ENCODE measurements at regions not wholly inside any gene's neighbourhood (a gene's known extent, or its start where the extent isn't known, plus 50 kb on each side); places are given as distances from the start of the nearest gene placed in this dataset.

GRCh38 chr11:43548916-43549315 lies 131.6 kb upstream of the HSD17B12 start:
- TF ChIP-seq EZH2 (IDR thresholded peaks at IDR 0.05; ENCODE audit: low read length) (no peak), CTCF (optimal IDR thresholded peaks at IDR 0.05 in 1 of 3, IDR thresholded peaks at IDR 0.05 in 1 of 3, conservative IDR thresholded peaks at IDR 0.05 in 1 of 3; ENCODE audit: extremely low read depth in 1 of 3, insufficient read depth in 2 of 3, low read length in 3 of 3) (no peak)
- Histone ChIP-seq H3K36me3 (ENCODE audit: control insufficient read depth in 2 of 2, extremely low read depth in 1 of 2, insufficient read depth in 2 of 2, low read length in 2 of 2) (no peaks in the 10 kb centered on the region), H3K27me3 (ENCODE audit: control insufficient read depth, extremely low read depth, insufficient read depth, low read length) (peaks cover 18% of the 10 kb centered on the region), H4K20me1 (ENCODE audit: control insufficient read depth, extremely low read depth, insufficient read depth, low read length) (no peaks in the 10 kb centered on the region), H3K9me3 (ENCODE audit: control insufficient read depth, low read depth, low read length) (no peaks in the 10 kb centered on the region), H3K4me3 (ENCODE audit: control insufficient read depth in 2 of 3, extremely low read depth in 1 of 3, insufficient read depth in 2 of 3, low read depth in 1 of 3, low read length in 3 of 3) (no peak overlapping the region), H3K27ac (ENCODE audit: control insufficient read depth, insufficient read depth, low read length) (no peak overlapping the region), H3K4me2 (ENCODE audit: control insufficient read depth, extremely low read depth, insufficient read depth, low read depth, low read length) (no peak overlapping the region), H3K4me1 (ENCODE audit: control insufficient read depth, extremely low read depth, insufficient read depth, low read length) (no peaks in the 10 kb centered on the region), H3K79me2 (ENCODE audit: control insufficient read depth, insufficient read depth, low read length) (no peaks in the 10 kb centered on the region), H3K9me1 (ENCODE audit: control insufficient read depth, extremely low read depth, insufficient read depth, low read length) (no peaks in the 10 kb centered on the region), H2AFZ (ENCODE audit: control insufficient read depth, low read length) (no peak overlapping the region), H3K9ac (ENCODE audit: control insufficient read depth, extremely low read depth, insufficient read depth, low read length) (no peak overlapping the region)
- dilution Hi-C loops (cut with MboI; ENCODE audit: extremely low pct_ligation_motif_present, low sequenced_read_pairs), result no loop called here
- no peak for DNase-seq (ENCODE audit: low read depth, low spot score)
- no peak for FAIRE-seq

DNA sequence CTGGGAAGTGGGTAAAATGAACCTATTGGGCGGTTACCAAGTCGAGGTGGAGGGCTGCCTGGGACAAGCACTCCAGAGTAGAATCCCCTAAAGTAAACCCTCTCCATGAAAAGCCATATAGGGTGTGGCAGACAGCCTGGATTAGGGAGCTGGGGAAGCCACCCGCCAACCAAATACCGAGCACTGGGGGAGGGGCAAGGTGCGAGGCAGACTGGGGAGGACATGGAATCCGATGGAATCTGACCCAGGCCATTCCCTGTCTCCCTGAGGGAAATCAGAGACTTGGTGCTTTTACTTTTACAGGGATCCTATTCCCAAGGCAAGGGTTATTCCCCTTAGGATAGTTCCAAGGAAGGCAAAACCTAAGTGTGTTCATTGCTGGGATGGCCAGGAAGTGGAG lies 130.9 kb upstream of the HSD17B12 start:
- dilution Hi-C loops (cut with MboI; ENCODE audit: extremely low pct_ligation_motif_present, low sequenced_read_pairs), result no loop called here
- Histone ChIP-seq H3K9me1 (ENCODE audit: control insufficient read depth, extremely low read depth, insufficient read depth, low read length) (no peaks in the 10 kb centered on the region), H2AFZ (ENCODE audit: control insufficient read depth, low read length) (no peak overlapping the region), H3K79me2 (ENCODE audit: control insufficient read depth, insufficient read depth, low read length) (no peaks in the 10 kb centered on the region), H3K4me1 (ENCODE audit: control insufficient read depth, extremely low read depth, insufficient read depth, low read length) (no peaks in the 10 kb centered on the region), H3K27ac (ENCODE audit: control insufficient read depth, insufficient read depth, low read length) (no peak overlapping the region), H3K9me3 (ENCODE audit: control insufficient read depth, low read depth, low read length) (no peaks in the 10 kb centered on the region), H3K27me3 (ENCODE audit: control insufficient read depth, extremely low read depth, insufficient read depth, low read length) (peaks cover 20% of the 10 kb centered on the region), H4K20me1 (ENCODE audit: control insufficient read depth, extremely low read depth, insufficient read depth, low read length) (no peaks in the 10 kb centered on the region), H3K9ac (ENCODE audit: control insufficient read depth, extremely low read depth, insufficient read depth, low read length) (no peak overlapping the region), H3K36me3 (ENCODE audit: control insufficient read depth in 2 of 2, extremely low read depth in 1 of 2, insufficient read depth in 2 of 2, low read length in 2 of 2) (no peaks in the 10 kb centered on the region), H3K4me3 (ENCODE audit: control insufficient read depth in 2 of 3, extremely low read depth in 1 of 3, insufficient read depth in 2 of 3, low read depth in 1 of 3, low read length in 3 of 3) (no peak overlapping the region), H3K4me2 (ENCODE audit: control insufficient read depth, extremely low read depth, insufficient read depth, low read depth, low read length) (no peak overlapping the region)
- no peak for DNase-seq (ENCODE audit: low read depth, low spot score)
- FAIRE-seq, result no peak
- TF ChIP-seq EZH2 (IDR thresholded peaks at IDR 0.05; ENCODE audit: low read length), result no peak
- TF ChIP-seq CTCF (optimal IDR thresholded peaks at IDR 0.05 in 1 of 3, IDR thresholded peaks at IDR 0.05 in 1 of 3, conservative IDR thresholded peaks at IDR 0.05 in 1 of 3; ENCODE audit: extremely low read depth in 1 of 3, insufficient read depth in 2 of 3, low read length in 3 of 3), result no peak

Measured in keratinocyte (primary cell).